HepG2 (cell line): ENCODE measurements at regions not wholly inside any gene's neighbourhood (a gene's known extent, or its start where the extent isn't known, plus 50 kb on each side); places are given as distances from the start of the nearest gene placed in this dataset.

Experiments
- ATRX ChIP-seq: sonication (generic); formaldehyde crosslinking; IDR thresholded peaks from 2 replicates; pipeline ENCODE4 v1.4.0; 2020; ENCODE audit warnings: missing genetic modification reagents, borderline replicate concordance
- FOSL1 ChIP-seq: sonication (generic); formaldehyde crosslinking; IDR thresholded peaks from 2 replicates; pipeline ENCODE4 v1.9.0; 2021; ENCODE audit warnings: missing genetic modification reagents, borderline replicate concordance
- FOSL2 ChIP-seq: sonication (generic); formaldehyde crosslinking; IDR thresholded peaks from 2 replicates; pipeline ENCODE4 v1.4.0; 2020; ENCODE audit warnings: missing genetic modification reagents
- FOXJ3 ChIP-seq: sonication (generic); formaldehyde crosslinking; IDR thresholded peaks from 2 replicates; pipeline ENCODE4 v1.4.0; 2020; ENCODE audit warnings: missing genetic modification reagents, mild to moderate bottlenecking, borderline replicate concordance
- GATA4 ChIP-seq: sonication (generic); IDR thresholded peaks from 2 replicates; pipeline ENCODE4 v1.6.1; 2016; ENCODE audit warnings: antibody characterized with exemption, low read depth, borderline replicate concordance
- HDAC1 ChIP-seq: sonication (generic); formaldehyde crosslinking; IDR thresholded peaks from 2 replicates; pipeline ENCODE4 v1.5.1; 2020; ENCODE audit warnings: mild to moderate bottlenecking, missing genetic modification reagents
- HNF4G ChIP-seq, 2 experiments: sonication (generic) in 1 of 2; formaldehyde crosslinking in 1 of 2; IDR thresholded peaks; 2 replicates each; pipeline versions ENCODE4 v1.4.0 to v1.6.1; 2011 to 2020; ENCODE audit warnings: borderline replicate concordance in 2 of 2, low read depth in 2 of 2, mild to moderate bottlenecking in 2 of 2, low read length in 1 of 2, missing genetic modification reagents in 1 of 2, moderate library complexity in 1 of 2
- RXRA ChIP-seq: sonication (generic); formaldehyde crosslinking; IDR thresholded peaks from 2 replicates; pipeline ENCODE4 v1.5.1; 2020; ENCODE audit warnings: missing genetic modification reagents
- ZKSCAN8 ChIP-seq: IDR thresholded peaks from 2 replicates; pipeline ENCODE4 v1.6.1; 2016; ENCODE audit warnings: borderline replicate concordance, missing genetic modification reagents, missing compliant biosample characterization
- ZNF17 ChIP-seq: sonication (generic); formaldehyde crosslinking; IDR thresholded peaks from 2 replicates; pipeline ENCODE4 v1.5.0; 2020; ENCODE audit warnings: mild to moderate bottlenecking, missing genetic modification reagents
- ZNF234 ChIP-seq: sonication (generic); formaldehyde crosslinking; conservative IDR thresholded peaks from 2 replicates; pipeline ENCODE4 v1.5.1; 2020; ENCODE audit warnings: mild to moderate bottlenecking, missing genetic modification reagents
- TF ChIP-seq, protein P1 (sequence below): IDR thresholded peaks from 2 replicates; pipeline ENCODE4 v1.6.1; 2016
- TF ChIP-seq, protein P2 (sequence below), 2 experiments: sonication (generic) in 1 of 2; formaldehyde crosslinking in 1 of 2; IDR thresholded peaks; 2 replicates each; pipeline versions ENCODE4 v1.4.0 to v1.6.1; 2016 to 2020; ENCODE audit warnings: borderline replicate concordance in 1 of 2, low read depth in 1 of 2, mild to moderate bottlenecking in 1 of 2, missing genetic modification reagents in 1 of 2
- TF ChIP-seq, protein P3 (sequence below): IDR thresholded peaks from 2 replicates; pipeline ENCODE4 v1.6.1; 2016; ENCODE audit warnings: missing compliant biosample characterization, missing genetic modification reagents, borderline replicate concordance
- TF ChIP-seq, protein P4 (sequence below): IDR thresholded peaks from 2 replicates; pipeline ENCODE4 v1.6.1; 2016
- TF ChIP-seq, protein P5 (sequence below): IDR thresholded peaks from 2 replicates; pipeline ENCODE4 v1.6.1; 2018; ENCODE audit warnings: missing genetic modification reagents, mild to moderate bottlenecking, missing compliant biosample characterization
- TF ChIP-seq, protein P6 (sequence below): sonication (generic); formaldehyde crosslinking; IDR thresholded peaks from 2 replicates; pipeline ENCODE4 v1.4.0; 2020; ENCODE audit warnings: missing genetic modification reagents, borderline replicate concordance

DNA sequence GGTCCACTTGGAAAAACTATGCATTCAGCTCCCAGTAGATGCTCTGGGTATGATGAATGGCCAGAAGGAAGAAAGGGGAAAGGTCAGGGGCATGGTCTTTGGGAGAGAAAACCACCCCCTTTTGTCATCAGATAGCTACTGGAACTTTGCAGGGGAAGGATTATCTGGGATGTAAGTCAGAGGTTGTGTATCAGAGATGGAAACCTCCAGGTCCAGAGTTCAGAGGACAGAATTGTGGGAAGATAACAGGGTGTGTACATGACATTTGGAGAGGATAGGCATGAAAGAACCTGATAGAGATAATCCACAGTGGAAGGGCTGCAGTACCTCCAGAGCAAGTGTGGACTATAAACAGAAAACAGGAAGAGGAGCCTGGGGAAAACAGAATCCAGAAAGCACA, 262.7 kb downstream of the SPRY1 start (continued):
- TF ChIP-seq ZNF17 (no peak), GATA4 (peak; percentile 85; the same call in 1 of the 2 replicates), ATRX (CRISPR knock-in tag) (no peak), ZKSCAN8 (CRISPR knock-in tag) (peak; percentile 86), FOSL1 (CRISPR knock-in tag) (no peak), HDAC1 (peak; percentile 62), HNF4G (IDR thresholded peaks at IDR 0.05; ENCODE audit: borderline replicate concordance, low read depth, low read length) (peak; percentile 56; the same call in 1 of the 2 replicates), HNF4G (CRISPR knock-in tag; IDR thresholded peaks at IDR 0.05; ENCODE audit: borderline replicate concordance, low read depth) (peak; percentile 74; the same call in 1 of the 2 replicates), FOXJ3 (CRISPR knock-in tag) (peak; percentile 44; the same call in 1 of the 2 replicates), RXRA (peak; percentile 30; the same call in 1 of the 2 replicates), ZNF234 (CRISPR knock-in tag) (no peak), FOSL2 (peak; percentile 21; the same call in 1 of the 2 replicates)
- TF ChIP-seq, protein P1, sequence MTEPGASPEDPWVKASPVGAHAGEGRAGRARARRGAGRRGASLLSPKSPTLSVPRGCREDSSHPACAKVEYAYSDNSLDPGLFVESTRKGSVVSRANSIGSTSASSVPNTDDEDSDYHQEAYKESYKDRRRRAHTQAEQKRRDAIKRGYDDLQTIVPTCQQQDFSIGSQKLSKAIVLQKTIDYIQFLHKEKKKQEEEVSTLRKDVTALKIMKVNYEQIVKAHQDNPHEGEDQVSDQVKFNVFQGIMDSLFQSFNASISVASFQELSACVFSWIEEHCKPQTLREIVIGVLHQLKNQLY (CRISPR knock-in tag) = peak; percentile 23; the same call in 1 of the 2 replicates
- TF ChIP-seq, protein P2, sequence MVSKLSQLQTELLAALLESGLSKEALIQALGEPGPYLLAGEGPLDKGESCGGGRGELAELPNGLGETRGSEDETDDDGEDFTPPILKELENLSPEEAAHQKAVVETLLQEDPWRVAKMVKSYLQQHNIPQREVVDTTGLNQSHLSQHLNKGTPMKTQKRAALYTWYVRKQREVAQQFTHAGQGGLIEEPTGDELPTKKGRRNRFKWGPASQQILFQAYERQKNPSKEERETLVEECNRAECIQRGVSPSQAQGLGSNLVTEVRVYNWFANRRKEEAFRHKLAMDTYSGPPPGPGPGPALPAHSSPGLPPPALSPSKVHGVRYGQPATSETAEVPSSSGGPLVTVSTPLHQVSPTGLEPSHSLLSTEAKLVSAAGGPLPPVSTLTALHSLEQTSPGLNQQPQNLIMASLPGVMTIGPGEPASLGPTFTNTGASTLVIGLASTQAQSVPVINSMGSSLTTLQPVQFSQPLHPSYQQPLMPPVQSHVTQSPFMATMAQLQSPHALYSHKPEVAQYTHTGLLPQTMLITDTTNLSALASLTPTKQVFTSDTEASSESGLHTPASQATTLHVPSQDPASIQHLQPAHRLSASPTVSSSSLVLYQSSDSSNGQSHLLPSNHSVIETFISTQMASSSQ (IDR thresholded peaks at IDR 0.05; ENCODE audit: low read depth) = peak; percentile 23; the same call in 1 of the 2 replicates
- TF ChIP-seq, protein P2 (CRISPR knock-in tag; IDR thresholded peaks at IDR 0.05; ENCODE audit: borderline replicate concordance) = peak; percentile 85; the same call in 1 of the 2 replicates
- TF ChIP-seq, protein P3, sequence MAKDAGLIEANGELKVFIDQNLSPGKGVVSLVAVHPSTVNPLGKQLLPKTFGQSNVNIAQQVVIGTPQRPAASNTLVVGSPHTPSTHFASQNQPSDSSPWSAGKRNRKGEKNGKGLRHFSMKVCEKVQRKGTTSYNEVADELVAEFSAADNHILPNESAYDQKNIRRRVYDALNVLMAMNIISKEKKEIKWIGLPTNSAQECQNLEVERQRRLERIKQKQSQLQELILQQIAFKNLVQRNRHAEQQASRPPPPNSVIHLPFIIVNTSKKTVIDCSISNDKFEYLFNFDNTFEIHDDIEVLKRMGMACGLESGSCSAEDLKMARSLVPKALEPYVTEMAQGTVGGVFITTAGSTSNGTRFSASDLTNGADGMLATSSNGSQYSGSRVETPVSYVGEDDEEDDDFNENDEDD (CRISPR knock-in tag) = 0 out of 2 replicates have a peak, but pooled peaks have one; percentile 12
- TF ChIP-seq, protein P4, sequence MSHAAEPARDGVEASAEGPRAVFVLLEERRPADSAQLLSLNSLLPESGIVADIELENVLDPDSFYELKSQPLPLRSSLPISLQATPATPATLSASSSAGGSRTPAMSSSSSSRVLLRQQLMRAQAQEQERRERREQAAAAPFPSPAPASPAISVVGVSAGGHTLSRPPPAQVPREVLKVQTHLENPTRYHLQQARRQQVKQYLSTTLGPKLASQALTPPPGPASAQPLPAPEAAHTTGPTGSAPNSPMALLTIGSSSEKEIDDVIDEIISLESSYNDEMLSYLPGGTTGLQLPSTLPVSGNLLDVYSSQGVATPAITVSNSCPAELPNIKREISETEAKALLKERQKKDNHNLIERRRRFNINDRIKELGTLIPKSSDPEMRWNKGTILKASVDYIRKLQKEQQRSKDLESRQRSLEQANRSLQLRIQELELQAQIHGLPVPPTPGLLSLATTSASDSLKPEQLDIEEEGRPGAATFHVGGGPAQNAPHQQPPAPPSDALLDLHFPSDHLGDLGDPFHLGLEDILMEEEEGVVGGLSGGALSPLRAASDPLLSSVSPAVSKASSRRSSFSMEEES (CRISPR knock-in tag) = peak; percentile 64
- TF ChIP-seq, protein P5, sequence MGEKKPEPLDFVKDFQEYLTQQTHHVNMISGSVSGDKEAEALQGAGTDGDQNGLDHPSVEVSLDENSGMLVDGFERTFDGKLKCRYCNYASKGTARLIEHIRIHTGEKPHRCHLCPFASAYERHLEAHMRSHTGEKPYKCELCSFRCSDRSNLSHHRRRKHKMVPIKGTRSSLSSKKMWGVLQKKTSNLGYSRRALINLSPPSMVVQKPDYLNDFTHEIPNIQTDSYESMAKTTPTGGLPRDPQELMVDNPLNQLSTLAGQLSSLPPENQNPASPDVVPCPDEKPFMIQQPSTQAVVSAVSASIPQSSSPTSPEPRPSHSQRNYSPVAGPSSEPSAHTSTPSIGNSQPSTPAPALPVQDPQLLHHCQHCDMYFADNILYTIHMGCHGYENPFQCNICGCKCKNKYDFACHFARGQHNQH (CRISPR knock-in tag) = 0 out of 2 replicates have a peak, but pooled peaks have one; percentile 40
- TF ChIP-seq, protein P6, sequence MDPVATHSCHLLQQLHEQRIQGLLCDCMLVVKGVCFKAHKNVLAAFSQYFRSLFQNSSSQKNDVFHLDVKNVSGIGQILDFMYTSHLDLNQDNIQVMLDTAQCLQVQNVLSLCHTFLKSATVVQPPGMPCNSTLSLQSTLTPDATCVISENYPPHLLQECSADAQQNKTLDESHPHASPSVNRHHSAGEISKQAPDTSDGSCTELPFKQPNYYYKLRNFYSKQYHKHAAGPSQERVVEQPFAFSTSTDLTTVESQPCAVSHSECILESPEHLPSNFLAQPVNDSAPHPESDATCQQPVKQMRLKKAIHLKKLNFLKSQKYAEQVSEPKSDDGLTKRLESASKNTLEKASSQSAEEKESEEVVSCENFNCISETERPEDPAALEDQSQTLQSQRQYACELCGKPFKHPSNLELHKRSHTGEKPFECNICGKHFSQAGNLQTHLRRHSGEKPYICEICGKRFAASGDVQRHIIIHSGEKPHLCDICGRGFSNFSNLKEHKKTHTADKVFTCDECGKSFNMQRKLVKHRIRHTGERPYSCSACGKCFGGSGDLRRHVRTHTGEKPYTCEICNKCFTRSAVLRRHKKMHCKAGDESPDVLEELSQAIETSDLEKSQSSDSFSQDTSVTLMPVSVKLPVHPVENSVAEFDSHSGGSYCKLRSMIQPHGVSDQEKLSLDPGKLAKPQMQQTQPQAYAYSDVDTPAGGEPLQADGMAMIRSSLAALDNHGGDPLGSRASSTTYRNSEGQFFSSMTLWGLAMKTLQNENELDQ (CRISPR knock-in tag) = no peak
